Upper lobe of right lung (tissue), 1 donor: ENCODE measurements at regions not wholly inside any gene's neighbourhood (a gene's known extent, or its start where the extent isn't known, plus 50 kb on each side); places are given as distances from the start of the nearest gene placed in this dataset.

Source experiments
- ATAC-seq: fragments of 200-7000 bp; cut with Tn5 transposase; one replicate; pipeline ENCODE4 v1.9.1; 2020; ENCODE audit warnings: mild to moderate bottlenecking, moderate library complexity
- DNase-seq: peaks from one replicate; pipeline ENCODE4 v3.0.0-alpha.2; 2020
- H3K27ac ChIP-seq: fragments of 200-600 bp; one replicate; pipeline ENCODE4 v1.8.0; 2022
- H3K27me3 ChIP-seq: fragments of 200-600 bp; one replicate; pipeline ENCODE4 v1.8.0; 2022; ENCODE audit warnings: mild to moderate bottlenecking
- H3K36me3 ChIP-seq: fragments of 200-600 bp; one replicate; pipeline ENCODE4 v1.8.0; 2022
- H3K4me1 ChIP-seq: fragments of 200-600 bp; one replicate; pipeline ENCODE4 v1.8.0; 2022
- H3K4me3 ChIP-seq: fragments of 200-600 bp; one replicate; pipeline ENCODE4 v1.8.0; 2022; ENCODE audit warnings: mild to moderate bottlenecking
- H3K9me3 ChIP-seq: fragments of 200-600 bp; one replicate; pipeline ENCODE4 v1.8.0; 2022
- intact Hi-C: fragments of 100-400 bp; cut with DNase I; formaldehyde crosslinking; loops from one replicate; pipeline ENCODE4 v1.11.0; 2022
- TF ChIP-seq, protein P1 (sequence below): fragments of 200-600 bp; IDR thresholded peaks from one replicate; pipeline ENCODE4 v1.8.0; 2022; ENCODE audit warnings: antibody characterized with exemption
- donor health status: DM: no; HTN: yes; CAD: no; lungs with severe emphysema.

GRCh38 chr2:37566517-37566981, 104.9 kb downstream of the CDC42EP3 start:
- Histone ChIP-seq H3K36me3 (no peaks in the 10 kb centered on the region), H3K27ac (no peak overlapping the region), H3K4me3 (no peak overlapping the region), H3K27me3 (no peaks in the 10 kb centered on the region), H3K9me3 (no peaks in the 10 kb centered on the region), H3K4me1 (peaks cover 12% of the 10 kb centered on the region)
- no peak for DNase-seq
- no peak for ATAC-seq
- TF ChIP-seq, protein P1, sequence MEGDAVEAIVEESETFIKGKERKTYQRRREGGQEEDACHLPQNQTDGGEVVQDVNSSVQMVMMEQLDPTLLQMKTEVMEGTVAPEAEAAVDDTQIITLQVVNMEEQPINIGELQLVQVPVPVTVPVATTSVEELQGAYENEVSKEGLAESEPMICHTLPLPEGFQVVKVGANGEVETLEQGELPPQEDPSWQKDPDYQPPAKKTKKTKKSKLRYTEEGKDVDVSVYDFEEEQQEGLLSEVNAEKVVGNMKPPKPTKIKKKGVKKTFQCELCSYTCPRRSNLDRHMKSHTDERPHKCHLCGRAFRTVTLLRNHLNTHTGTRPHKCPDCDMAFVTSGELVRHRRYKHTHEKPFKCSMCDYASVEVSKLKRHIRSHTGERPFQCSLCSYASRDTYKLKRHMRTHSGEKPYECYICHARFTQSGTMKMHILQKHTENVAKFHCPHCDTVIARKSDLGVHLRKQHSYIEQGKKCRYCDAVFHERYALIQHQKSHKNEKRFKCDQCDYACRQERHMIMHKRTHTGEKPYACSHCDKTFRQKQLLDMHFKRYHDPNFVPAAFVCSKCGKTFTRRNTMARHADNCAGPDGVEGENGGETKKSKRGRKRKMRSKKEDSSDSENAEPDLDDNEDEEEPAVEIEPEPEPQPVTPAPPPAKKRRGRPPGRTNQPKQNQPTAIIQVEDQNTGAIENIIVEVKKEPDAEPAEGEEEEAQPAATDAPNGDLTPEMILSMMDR = no peak
- intact Hi-C loops = no loop called here

DNA sequence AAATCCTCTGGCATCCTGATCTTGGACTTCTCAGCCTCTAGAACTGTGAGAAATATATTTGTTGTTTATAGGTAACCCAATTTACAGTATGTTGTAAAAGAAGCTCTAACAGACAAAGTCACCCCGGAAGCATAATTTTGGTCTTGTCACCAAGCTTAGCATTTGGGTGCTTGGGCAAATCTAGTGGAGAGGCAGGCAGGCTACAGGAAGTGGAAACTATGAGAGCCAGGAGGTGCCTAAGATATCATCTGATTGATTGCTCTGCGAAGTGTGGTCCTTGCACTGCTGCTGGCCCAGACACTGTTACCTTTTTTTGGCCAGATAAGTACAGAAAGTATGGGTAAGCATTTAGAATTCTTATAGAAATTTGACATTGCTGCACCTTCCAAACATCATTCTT, 102.9 kb downstream of the CDC42EP3 start:
- Histone ChIP-seq H3K27me3 (no peaks in the 10 kb centered on the region), H3K9me3 (no peaks in the 10 kb centered on the region), H3K4me3 (no peak overlapping the region), H3K36me3 (no peaks in the 10 kb centered on the region), H3K27ac (no peak overlapping the region), H3K4me1 (peaks cover 9% of the 10 kb centered on the region)
- DNase-seq (no peak), ATAC-seq (no peak)
- intact Hi-C loops = no loop called here
- TF ChIP-seq, protein P1 = no peak

DNA sequence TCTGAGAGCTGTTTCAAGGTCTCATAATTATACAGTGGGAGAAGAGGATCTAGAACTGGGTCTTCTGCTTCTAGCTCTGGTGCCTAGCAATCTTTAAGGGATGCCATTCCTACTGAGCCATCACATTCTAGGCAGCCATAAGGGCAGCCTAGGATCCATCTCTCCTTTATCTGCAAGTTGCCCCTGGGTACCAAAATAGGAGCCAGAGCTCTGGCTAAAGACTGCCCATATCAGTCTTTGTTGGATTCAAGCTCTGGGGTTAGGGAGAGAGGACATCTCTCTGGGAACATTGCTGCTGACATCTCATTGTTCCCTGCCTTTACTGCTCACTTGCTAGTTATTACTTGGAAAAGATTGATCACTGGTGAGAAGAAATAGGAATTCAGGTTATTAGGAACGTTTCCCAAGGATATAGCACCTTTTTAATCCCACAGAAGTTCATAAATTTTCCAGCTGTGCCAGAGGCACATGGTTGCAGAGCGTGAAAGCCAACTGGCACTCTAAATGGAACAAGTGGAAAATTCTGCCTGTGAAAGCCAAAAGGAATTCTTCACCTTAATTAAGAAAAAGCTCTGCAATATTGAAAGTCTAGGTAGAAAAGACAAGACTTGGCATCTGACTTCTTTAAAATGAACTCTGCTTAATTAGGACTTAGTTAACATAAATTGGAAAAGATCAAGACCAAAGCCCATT, 102.2 kb downstream of the CDC42EP3 start:
- Histone ChIP-seq H3K27ac (no peak overlapping the region), H3K4me3 (no peak overlapping the region), H3K4me1 (peaks cover 7% of the 10 kb centered on the region), H3K27me3 (no peaks in the 10 kb centered on the region), H3K9me3 (no peaks in the 10 kb centered on the region), H3K36me3 (no peaks in the 10 kb centered on the region)
- TF ChIP-seq, protein P1 = no peak
- intact Hi-C loops = no loop called here
- no peak for DNase-seq
- no peak for ATAC-seq

- ATAC-seq (no peak), DNase-seq (no peak)
- H3K27ac ChIP-seq = no peak overlapping the region
- intact Hi-C loops = no loop called here
- H3K4me3 ChIP-seq = no peak overlapping the region
- TF ChIP-seq, protein P1 = no peak
- no peaks in the 10 kb centered on the region for H3K9me3 ChIP-seq
- no peaks in the 10 kb centered on the region for H3K36me3 ChIP-seq
- H3K4me1 ChIP-seq = peaks cover 7% of the 10 kb centered on the region
- no peaks in the 10 kb centered on the region for H3K27me3 ChIP-seq
Observed at GRCh38 chr2:37569986-37570679, 101.3 kb downstream of the CDC42EP3 start.

- no peak overlapping the region for H3K4me3 ChIP-seq
- no peaks in the 10 kb centered on the region for H3K36me3 ChIP-seq
- H3K4me1 ChIP-seq = peaks cover 7% of the 10 kb centered on the region
- DNase-seq (no peak), ATAC-seq (no peak)
- no peaks in the 10 kb centered on the region for H3K27me3 ChIP-seq
- no peaks in the 10 kb centered on the region for H3K9me3 ChIP-seq
- no peak overlapping the region for H3K27ac ChIP-seq
- intact Hi-C loops = no loop called here
- TF ChIP-seq, protein P1 = no peak
Observed at GRCh38 chr2:37570773-37571586, 100.5 kb downstream of the CDC42EP3 start.
